Neural cell (in vitro differentiated cells): ENCODE measurements at regions not wholly inside any gene's neighbourhood (a gene's known extent, or its start where the extent isn't known, plus 50 kb on each side); places are given as distances from the start of the nearest gene placed in this dataset.

Experiments used
- H2AFZ ChIP-seq: fragments of 200-600, 300-800 bp; sonication (generic), shearing (Covaris generic); 2 replicates; pipeline ENCODE4 v1.6.0; 2014; ENCODE audit warnings: low read depth, mild to moderate bottlenecking, antibody characterized with exemption, low read length, moderate library complexity
- H3F3A ChIP-seq: fragments of 200-600 bp; shearing (Covaris generic); 2 replicates; pipeline ENCODE4 v1.6.1; 2016; ENCODE audit warnings: mild to moderate bottlenecking, moderate library complexity, mixed read lengths, antibody characterized with exemption, low read length; ENCODE audit not compliant: insufficient read depth, poor library complexity, severe bottlenecking
- H3K27ac ChIP-seq: fragments of 200-600, 300-800 bp; sonication (generic), shearing (Covaris generic); 2 replicates; pipeline ENCODE4 v1.5.1; 2014; ENCODE audit warnings: mild to moderate bottlenecking, low read length, moderate library complexity
- H3K27me3 ChIP-seq: fragments of 300-800, 200-600 bp; sonication (generic), shearing (Covaris generic); 2 replicates; pipeline ENCODE4 v1.6.0; 2014; ENCODE audit warnings: mild to moderate bottlenecking, low read depth, low read length, moderate library complexity; ENCODE audit not compliant: insufficient read depth
- H3K36me3 ChIP-seq: fragments of 300-800, 200-600 bp; sonication (generic), shearing (Covaris generic); 2 replicates; pipeline ENCODE4 v1.5.1; 2014; ENCODE audit warnings: mild to moderate bottlenecking, antibody characterized with exemption, low read length, moderate library complexity; ENCODE audit not compliant: insufficient read depth
- H3K4me2 ChIP-seq: fragments of 300-800, 200-600 bp; sonication (generic), shearing (Covaris generic); 2 replicates; pipeline ENCODE4 v1.6.0; 2014; ENCODE audit warnings: mild to moderate bottlenecking, low read length
- H3K4me3 ChIP-seq: fragments of 300-800, 200-600 bp; sonication (generic), shearing (Covaris generic); 2 replicates; pipeline ENCODE4 v1.5.1; 2014; ENCODE audit warnings: mild to moderate bottlenecking, low read length, moderate library complexity
- H3K79me2 ChIP-seq: fragments of 200-600 bp; shearing (Covaris generic); replicated peaks from 2 replicates; pipeline ENCODE4 v1.6.0; 2014; ENCODE audit warnings: mild to moderate bottlenecking, low read length, moderate library complexity; ENCODE audit not compliant: insufficient read depth
- H3K9ac ChIP-seq: fragments of 300-800, 200-600 bp; sonication (generic), shearing (Covaris generic); 2 replicates; pipeline ENCODE4 v1.6.1; 2016; ENCODE audit warnings: mild to moderate bottlenecking, low read length, mixed read lengths
- H3K9me2 ChIP-seq: fragments of 200-600 bp; shearing (Covaris generic); 2 replicates; pipeline ENCODE4 v1.6.1; 2016; ENCODE audit warnings: mild to moderate bottlenecking, low read length, mixed read lengths; ENCODE audit not compliant: insufficient read depth
- H3K9me3 ChIP-seq: fragments of 200-600, 300-800 bp; sonication (generic), shearing (Covaris generic); 2 replicates; pipeline ENCODE4 v1.6.1; 2016; ENCODE audit warnings: mild to moderate bottlenecking, mixed run types, low read length, moderate library complexity, mixed read lengths
- H4K20me1 ChIP-seq: fragments of 200-600 bp; shearing (Covaris generic); 2 replicates; pipeline ENCODE4 v1.6.1; 2016; ENCODE audit warnings: mild to moderate bottlenecking, mixed run types; ENCODE audit not compliant: insufficient read depth
- EP300 ChIP-seq: fragments of 450-650 bp; conservative IDR thresholded peaks from 2 replicates; pipeline ENCODE4 v1.6.1; 2014; ENCODE audit warnings: antibody characterized with exemption, mild to moderate bottlenecking, moderate library complexity; ENCODE audit not compliant: poor library complexity, severe bottlenecking
- EZH2 ChIP-seq: fragments of 200-600, 300-800 bp; shearing (Covaris generic), sonication (generic); IDR thresholded peaks from 2 replicates; pipeline ENCODE4 v1.6.1; 2014; ENCODE audit warnings: antibody characterized with exemption, low read length, borderline replicate concordance, mild to moderate bottlenecking; ENCODE audit not compliant: insufficient read depth, poor library complexity, severe bottlenecking
- MXI1 ChIP-seq: fragments of 450-650 bp; conservative IDR thresholded peaks from 2 replicates; pipeline ENCODE4 v1.6.1; 2014; ENCODE audit warnings: antibody characterized with exemption, mild to moderate bottlenecking; ENCODE audit not compliant: poor library complexity, severe bottlenecking
- POLR2AphosphoS5 ChIP-seq: IDR thresholded peaks from 2 replicates; pipeline ENCODE4 v1.6.1; 2012
- RAD21 ChIP-seq: fragments of 450-650 bp; conservative IDR thresholded peaks from 2 replicates; pipeline ENCODE4 v1.6.1; 2014; ENCODE audit warnings: antibody characterized with exemption, mild to moderate bottlenecking, moderate library complexity
- SMC3 ChIP-seq: fragments of 450-650 bp; conservative IDR thresholded peaks from 2 replicates; pipeline ENCODE4 v1.6.1; 2014; ENCODE audit warnings: antibody characterized with exemption, mild to moderate bottlenecking, moderate library complexity; ENCODE audit not compliant: poor library complexity
- TAF1 ChIP-seq: IDR thresholded peaks from 2 replicates; pipeline ENCODE4 v1.6.1; 2012; ENCODE audit warnings: low read depth
- TF ChIP-seq, protein P1 (sequence below): IDR thresholded peaks from 2 replicates; pipeline ENCODE4 v1.6.1; 2012; ENCODE audit warnings: borderline replicate concordance
- TF ChIP-seq, protein P2 (sequence below): fragments of 450-650 bp; IDR thresholded peaks from 2 replicates; pipeline ENCODE4 v1.5.1; 2014; ENCODE audit warnings: antibody characterized with exemption, mild to moderate bottlenecking, moderate library complexity; ENCODE audit not compliant: poor library complexity, severe bottlenecking

DNA sequence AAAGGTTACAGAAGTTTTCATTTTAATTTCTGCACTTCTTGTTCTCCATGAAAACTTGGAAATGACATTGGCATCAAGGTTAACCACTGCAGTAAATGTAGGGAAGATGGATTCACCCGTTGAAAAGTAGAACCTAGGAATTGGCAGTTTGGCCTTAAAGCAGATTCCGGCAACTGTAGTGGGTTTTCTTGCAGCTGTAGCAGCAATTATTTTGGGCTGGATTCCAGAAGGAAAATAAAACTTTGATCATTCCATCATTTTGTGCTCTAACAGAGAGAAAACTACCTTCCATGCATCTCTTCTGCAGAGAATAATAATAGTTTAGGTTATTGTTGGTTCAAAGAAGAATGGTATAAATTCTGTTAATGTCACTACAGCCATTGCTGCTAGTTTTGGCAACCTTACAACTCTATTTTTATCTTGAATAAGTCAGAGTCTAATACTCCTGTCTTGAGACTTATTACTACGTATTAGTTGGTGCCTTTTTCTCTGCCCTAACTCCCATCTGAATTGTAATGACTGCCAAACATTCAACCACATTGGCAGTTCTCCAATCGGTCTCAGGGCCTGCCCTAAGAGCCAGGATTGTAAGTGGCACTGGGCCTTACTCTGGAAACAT is 178.1 kb upstream of the PIEZO2 start:
- Histone ChIP-seq H3K9me3 (no peaks in the 10 kb centered on the region), H3K79me2 (no peaks in the 10 kb centered on the region), H3K27me3 (no peaks in the 10 kb centered on the region), H3K36me3 (no peaks in the 10 kb centered on the region), H3K9ac (no peak overlapping the region), H3K9me2 (no peaks in the 10 kb centered on the region), H3K27ac (no peak overlapping the region), H3F3A (no peaks in the 10 kb centered on the region), H3K4me3 (no peak overlapping the region), H3K4me2 (no peak overlapping the region), H2AFZ (no peak overlapping the region), H4K20me1 (no peaks in the 10 kb centered on the region)
- TF ChIP-seq SMC3: no peak
- TF ChIP-seq EP300: no peak
- TF ChIP-seq, protein P1, sequence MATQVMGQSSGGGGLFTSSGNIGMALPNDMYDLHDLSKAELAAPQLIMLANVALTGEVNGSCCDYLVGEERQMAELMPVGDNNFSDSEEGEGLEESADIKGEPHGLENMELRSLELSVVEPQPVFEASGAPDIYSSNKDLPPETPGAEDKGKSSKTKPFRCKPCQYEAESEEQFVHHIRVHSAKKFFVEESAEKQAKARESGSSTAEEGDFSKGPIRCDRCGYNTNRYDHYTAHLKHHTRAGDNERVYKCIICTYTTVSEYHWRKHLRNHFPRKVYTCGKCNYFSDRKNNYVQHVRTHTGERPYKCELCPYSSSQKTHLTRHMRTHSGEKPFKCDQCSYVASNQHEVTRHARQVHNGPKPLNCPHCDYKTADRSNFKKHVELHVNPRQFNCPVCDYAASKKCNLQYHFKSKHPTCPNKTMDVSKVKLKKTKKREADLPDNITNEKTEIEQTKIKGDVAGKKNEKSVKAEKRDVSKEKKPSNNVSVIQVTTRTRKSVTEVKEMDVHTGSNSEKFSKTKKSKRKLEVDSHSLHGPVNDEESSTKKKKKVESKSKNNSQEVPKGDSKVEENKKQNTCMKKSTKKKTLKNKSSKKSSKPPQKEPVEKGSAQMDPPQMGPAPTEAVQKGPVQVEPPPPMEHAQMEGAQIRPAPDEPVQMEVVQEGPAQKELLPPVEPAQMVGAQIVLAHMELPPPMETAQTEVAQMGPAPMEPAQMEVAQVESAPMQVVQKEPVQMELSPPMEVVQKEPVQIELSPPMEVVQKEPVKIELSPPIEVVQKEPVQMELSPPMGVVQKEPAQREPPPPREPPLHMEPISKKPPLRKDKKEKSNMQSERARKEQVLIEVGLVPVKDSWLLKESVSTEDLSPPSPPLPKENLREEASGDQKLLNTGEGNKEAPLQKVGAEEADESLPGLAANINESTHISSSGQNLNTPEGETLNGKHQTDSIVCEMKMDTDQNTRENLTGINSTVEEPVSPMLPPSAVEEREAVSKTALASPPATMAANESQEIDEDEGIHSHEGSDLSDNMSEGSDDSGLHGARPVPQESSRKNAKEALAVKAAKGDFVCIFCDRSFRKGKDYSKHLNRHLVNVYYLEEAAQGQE: no peak
- no peak for TF ChIP-seq MXI1
- TF ChIP-seq TAF1: no peak
- TF ChIP-seq POLR2AphosphoS5: no peak
- TF ChIP-seq, protein P2, sequence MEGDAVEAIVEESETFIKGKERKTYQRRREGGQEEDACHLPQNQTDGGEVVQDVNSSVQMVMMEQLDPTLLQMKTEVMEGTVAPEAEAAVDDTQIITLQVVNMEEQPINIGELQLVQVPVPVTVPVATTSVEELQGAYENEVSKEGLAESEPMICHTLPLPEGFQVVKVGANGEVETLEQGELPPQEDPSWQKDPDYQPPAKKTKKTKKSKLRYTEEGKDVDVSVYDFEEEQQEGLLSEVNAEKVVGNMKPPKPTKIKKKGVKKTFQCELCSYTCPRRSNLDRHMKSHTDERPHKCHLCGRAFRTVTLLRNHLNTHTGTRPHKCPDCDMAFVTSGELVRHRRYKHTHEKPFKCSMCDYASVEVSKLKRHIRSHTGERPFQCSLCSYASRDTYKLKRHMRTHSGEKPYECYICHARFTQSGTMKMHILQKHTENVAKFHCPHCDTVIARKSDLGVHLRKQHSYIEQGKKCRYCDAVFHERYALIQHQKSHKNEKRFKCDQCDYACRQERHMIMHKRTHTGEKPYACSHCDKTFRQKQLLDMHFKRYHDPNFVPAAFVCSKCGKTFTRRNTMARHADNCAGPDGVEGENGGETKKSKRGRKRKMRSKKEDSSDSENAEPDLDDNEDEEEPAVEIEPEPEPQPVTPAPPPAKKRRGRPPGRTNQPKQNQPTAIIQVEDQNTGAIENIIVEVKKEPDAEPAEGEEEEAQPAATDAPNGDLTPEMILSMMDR: no peak
- no peak for TF ChIP-seq EZH2
- no peak for TF ChIP-seq RAD21

DNA sequence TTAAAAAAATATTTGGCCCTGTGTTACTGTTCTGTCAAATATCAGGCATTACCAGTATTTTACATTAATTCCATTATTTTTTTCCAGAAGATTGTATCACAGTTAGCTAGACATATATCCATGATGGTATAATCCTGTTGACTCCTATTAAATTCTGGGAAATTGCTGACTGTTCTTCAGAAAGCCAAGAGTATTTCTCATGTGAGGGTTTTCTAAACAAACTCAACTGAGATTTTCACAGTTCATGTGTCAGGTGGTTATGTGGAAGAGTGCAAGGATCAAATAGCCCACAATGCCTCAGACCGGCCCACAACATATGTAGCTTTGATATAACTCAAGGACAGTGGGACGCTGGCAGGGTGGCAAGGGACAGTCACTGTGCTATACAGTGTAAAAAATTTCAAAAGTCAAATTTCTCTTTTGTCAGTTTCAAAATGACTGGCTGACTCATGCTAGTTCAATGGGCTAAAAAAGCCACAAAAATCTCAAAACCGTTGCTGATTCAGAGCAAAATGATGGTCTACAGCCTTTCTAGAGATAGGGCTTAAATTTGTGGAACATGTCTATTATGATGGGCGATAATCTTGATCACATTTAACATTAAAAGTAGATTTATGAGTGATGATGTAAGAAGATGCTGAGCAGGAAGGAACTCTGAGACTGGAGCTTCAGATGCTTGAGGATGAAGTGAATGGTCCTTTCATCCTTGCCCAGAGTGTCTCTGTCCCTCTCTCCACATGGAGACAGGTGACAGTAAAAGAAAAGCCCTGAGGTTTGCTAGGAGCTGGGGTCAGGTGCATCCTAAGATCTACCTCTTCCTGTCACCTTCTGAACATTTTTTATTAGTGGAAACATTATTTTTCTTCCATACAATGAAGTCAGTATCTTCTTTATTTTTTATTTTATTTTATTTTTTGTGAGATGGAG is 175.8 kb upstream of the PIEZO2 start:
- H3K27me3 ChIP-seq: no peaks in the 10 kb centered on the region
- H4K20me1 ChIP-seq: no peaks in the 10 kb centered on the region
- H3F3A ChIP-seq: no peaks in the 10 kb centered on the region
- H3K4me3 ChIP-seq: no peak overlapping the region
- TF ChIP-seq POLR2AphosphoS5: no peak
- TF ChIP-seq, protein P2: no peak
- TF ChIP-seq MXI1: no peak
- TF ChIP-seq, protein P1: no peak
- TF ChIP-seq TAF1: no peak
- TF ChIP-seq EP300: no peak
- TF ChIP-seq SMC3: no peak
- no peak for TF ChIP-seq RAD21
- no peak for TF ChIP-seq EZH2
- H3K79me2 ChIP-seq: no peaks in the 10 kb centered on the region
- no peaks in the 10 kb centered on the region for H3K36me3 ChIP-seq
- no peaks in the 10 kb centered on the region for H3K9me2 ChIP-seq
- H3K4me2 ChIP-seq: no peak overlapping the region
- no peak overlapping the region for H2AFZ ChIP-seq
- no peaks in the 10 kb centered on the region for H3K9me3 ChIP-seq
- no peak overlapping the region for H3K9ac ChIP-seq
- no peak overlapping the region for H3K27ac ChIP-seq
